ENCODE measurements at regions not wholly inside any gene's neighbourhood (a gene's known extent, or its start where the extent isn't known, plus 50 kb on each side); places are given as distances from the start of the nearest gene placed in this dataset.

DNA sequence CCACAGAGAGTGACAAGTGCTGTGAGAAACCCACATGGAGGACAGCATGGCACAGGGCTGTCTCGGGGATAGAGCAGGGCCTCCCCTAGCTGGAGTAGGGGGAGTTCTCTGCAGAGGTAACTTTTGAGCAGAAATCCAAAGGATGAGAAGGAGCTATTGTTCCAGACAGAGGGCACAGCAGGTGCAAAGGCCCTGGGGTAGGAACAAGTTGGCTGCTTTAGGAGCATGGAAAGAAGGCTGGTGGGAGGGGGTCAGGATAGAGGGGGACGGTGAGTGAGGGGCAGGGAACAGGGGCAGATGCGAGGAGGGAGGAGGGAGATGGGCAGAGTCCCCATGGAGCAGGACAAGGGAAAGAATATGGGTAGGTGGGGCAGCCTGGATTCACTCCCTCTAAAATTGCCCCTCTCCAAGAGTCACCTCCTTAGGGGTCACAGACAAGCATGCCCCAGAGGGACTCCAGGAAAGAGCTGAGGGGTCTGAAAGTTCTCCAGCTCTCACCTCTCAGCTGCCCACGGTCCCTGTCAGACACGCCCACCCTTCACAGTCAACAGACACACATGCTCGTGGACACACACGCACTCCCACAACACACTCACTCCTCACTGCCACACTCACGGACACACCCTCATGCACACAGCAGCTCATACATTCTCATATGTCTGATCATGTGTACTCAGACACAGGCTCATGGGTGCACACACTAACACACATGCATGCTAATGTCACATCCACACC, 110.7 kb downstream of the LITAF start:
- Histone ChIP-seq H3K4me3 (ENCODE audit: insufficient read depth, low read depth, low read length) (no peak overlapping the region), H3K9ac (ENCODE audit: low read length) (no peak overlapping the region), H3K27ac (ENCODE audit: low read depth, low read length) (no peak overlapping the region), H3K4me1 (ENCODE audit: insufficient read depth, low read length) (no peaks in the 10 kb centered on the region), H3K79me2 (ENCODE audit: insufficient read depth, low read length) (no peaks in the 10 kb centered on the region), H2AFZ (ENCODE audit: low read depth, low read length) (no peak overlapping the region), H3K9me3 (ENCODE audit: insufficient read depth, low read depth, low read length) (no peaks in the 10 kb centered on the region), H3K27me3 (ENCODE audit: insufficient read depth, low read length) (no peaks in the 10 kb centered on the region), H3K36me3 (ENCODE audit: insufficient read depth, low read length) (no peaks in the 10 kb centered on the region), H4K20me1 (ENCODE audit: insufficient read depth, low read length) (no peaks in the 10 kb centered on the region), H3K4me2 (ENCODE audit: low read length) (no peak overlapping the region)
- Mint-ChIP-seq H3K36me3 (ENCODE audit: low read depth, unreplicated experiment) (no peaks in the 10 kb centered on the region), H3K27me3 (ENCODE audit: low read depth, unreplicated experiment) (peaks cover 11% of the 10 kb centered on the region), H3K9me3 (ENCODE audit: unreplicated experiment) (peaks cover 10% of the 10 kb centered on the region), H3K4me3 (ENCODE audit: unreplicated experiment) (no peak overlapping the region), H3K27ac (ENCODE audit: unreplicated experiment) (no peak overlapping the region), H3K4me1 (ENCODE audit: low read depth, unreplicated experiment) (no peaks in the 10 kb centered on the region)
- FAIRE-seq (no peak), DNase-seq (ENCODE audit: low read depth) (no peak)
- TF ChIP-seq, protein P1, sequence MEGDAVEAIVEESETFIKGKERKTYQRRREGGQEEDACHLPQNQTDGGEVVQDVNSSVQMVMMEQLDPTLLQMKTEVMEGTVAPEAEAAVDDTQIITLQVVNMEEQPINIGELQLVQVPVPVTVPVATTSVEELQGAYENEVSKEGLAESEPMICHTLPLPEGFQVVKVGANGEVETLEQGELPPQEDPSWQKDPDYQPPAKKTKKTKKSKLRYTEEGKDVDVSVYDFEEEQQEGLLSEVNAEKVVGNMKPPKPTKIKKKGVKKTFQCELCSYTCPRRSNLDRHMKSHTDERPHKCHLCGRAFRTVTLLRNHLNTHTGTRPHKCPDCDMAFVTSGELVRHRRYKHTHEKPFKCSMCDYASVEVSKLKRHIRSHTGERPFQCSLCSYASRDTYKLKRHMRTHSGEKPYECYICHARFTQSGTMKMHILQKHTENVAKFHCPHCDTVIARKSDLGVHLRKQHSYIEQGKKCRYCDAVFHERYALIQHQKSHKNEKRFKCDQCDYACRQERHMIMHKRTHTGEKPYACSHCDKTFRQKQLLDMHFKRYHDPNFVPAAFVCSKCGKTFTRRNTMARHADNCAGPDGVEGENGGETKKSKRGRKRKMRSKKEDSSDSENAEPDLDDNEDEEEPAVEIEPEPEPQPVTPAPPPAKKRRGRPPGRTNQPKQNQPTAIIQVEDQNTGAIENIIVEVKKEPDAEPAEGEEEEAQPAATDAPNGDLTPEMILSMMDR (IDR thresholded peaks at IDR 0.05; ENCODE audit: insufficient read depth, low read depth, low read length), result no peak
- no peak for TF ChIP-seq EZH2 (IDR thresholded peaks at IDR 0.05; ENCODE audit: insufficient read depth, low read length)

DNA sequence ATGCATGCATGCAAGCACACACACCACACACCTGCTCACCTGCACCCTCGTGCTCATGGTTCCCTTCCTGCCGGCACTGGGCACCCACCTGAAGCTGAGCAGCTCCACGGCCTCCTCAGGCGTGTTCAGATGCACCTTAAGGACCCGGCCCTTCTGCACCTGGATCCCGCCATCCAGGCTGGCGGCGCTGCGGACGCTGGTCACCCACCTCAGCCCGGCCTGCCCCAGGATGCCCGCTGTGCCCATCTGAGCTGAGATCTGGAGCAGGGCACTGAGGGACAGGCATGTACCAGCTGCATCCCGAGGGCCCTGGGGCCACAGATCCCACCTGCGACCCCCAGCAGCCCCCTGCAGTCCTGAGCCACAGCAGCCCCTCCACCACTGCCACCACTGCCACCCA, 110.0 kb downstream of the LITAF start:
- Histone ChIP-seq H3K9me3 (ENCODE audit: insufficient read depth, low read depth, low read length) (no peaks in the 10 kb centered on the region), H3K36me3 (ENCODE audit: insufficient read depth, low read length) (no peaks in the 10 kb centered on the region), H3K79me2 (ENCODE audit: insufficient read depth, low read length) (no peaks in the 10 kb centered on the region), H4K20me1 (ENCODE audit: insufficient read depth, low read length) (no peaks in the 10 kb centered on the region), H3K27ac (ENCODE audit: low read depth, low read length) (no peak overlapping the region), H3K4me1 (ENCODE audit: insufficient read depth, low read length) (no peaks in the 10 kb centered on the region), H3K9ac (ENCODE audit: low read length) (no peak overlapping the region), H3K4me2 (ENCODE audit: low read length) (no peak overlapping the region), H2AFZ (ENCODE audit: low read depth, low read length) (no peak overlapping the region), H3K27me3 (ENCODE audit: insufficient read depth, low read length) (no peaks in the 10 kb centered on the region), H3K4me3 (ENCODE audit: insufficient read depth, low read depth, low read length) (no peak overlapping the region)
- H3K36me3 Mint-ChIP-seq (ENCODE audit: low read depth, unreplicated experiment), result no peaks in the 10 kb centered on the region
- peaks cover 8% of the 10 kb centered on the region for H3K27me3 Mint-ChIP-seq (ENCODE audit: low read depth, unreplicated experiment)
- FAIRE-seq (no peak), DNase-seq (ENCODE audit: low read depth) (no peak)
- peaks cover 10% of the 10 kb centered on the region for H3K9me3 Mint-ChIP-seq (ENCODE audit: unreplicated experiment)
- no peak overlapping the region for H3K27ac Mint-ChIP-seq (ENCODE audit: unreplicated experiment)
- no peak for TF ChIP-seq EZH2 (IDR thresholded peaks at IDR 0.05; ENCODE audit: insufficient read depth, low read length)
- TF ChIP-seq, protein P1 (IDR thresholded peaks at IDR 0.05; ENCODE audit: insufficient read depth, low read depth, low read length), result no peak
- H3K4me1 Mint-ChIP-seq (ENCODE audit: low read depth, unreplicated experiment), result no peaks in the 10 kb centered on the region
- no peak overlapping the region for H3K4me3 Mint-ChIP-seq (ENCODE audit: unreplicated experiment)

DNA sequence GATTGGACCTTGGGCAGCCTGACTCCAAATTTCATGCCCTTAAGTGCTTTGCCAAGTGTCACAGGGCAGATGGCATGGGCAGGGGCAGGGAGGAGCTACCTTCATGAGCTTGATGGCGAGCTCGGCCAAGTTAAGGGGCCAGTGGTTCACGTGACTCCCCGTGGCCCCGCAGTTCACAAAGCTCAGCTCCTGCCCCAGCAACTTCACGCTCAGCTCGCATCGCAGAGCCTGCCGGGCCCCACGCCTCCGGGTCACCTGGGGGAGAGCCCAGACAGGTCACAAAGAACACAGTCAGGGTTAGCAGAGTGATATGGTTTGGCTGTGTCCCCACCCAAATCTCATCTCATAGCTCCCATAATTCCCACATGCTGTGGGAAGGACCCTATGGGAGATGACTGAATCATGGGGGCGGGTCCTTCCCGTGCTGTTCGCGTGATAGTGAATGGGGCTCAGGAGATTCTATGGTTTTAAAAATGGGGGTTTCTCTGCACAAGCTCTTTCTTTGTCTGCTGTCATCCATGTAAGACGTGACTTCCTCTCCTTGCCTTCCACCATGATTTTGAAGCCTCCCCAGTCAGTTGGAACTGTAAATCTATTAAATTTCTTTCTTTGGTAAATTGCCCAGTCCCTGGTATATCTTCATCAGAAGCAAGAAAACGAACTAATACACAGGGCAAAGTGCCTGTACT, 108.1 kb downstream of the LITAF start:
- FAIRE-seq (no peak), DNase-seq (ENCODE audit: low read depth) (no peak)
- Mint-ChIP-seq H3K9me3 (ENCODE audit: unreplicated experiment) (peaks cover 21% of the 10 kb centered on the region), H3K27ac (ENCODE audit: unreplicated experiment) (no peak overlapping the region), H3K27me3 (ENCODE audit: low read depth, unreplicated experiment) (peaks cover 11% of the 10 kb centered on the region), H3K4me3 (ENCODE audit: unreplicated experiment) (no peak overlapping the region), H3K36me3 (ENCODE audit: low read depth, unreplicated experiment) (no peaks in the 10 kb centered on the region), H3K4me1 (ENCODE audit: low read depth, unreplicated experiment) (no peaks in the 10 kb centered on the region)
- no peaks in the 10 kb centered on the region for H3K79me2 ChIP-seq (ENCODE audit: insufficient read depth, low read length)
- H3K27me3 ChIP-seq (ENCODE audit: insufficient read depth, low read length), result no peaks in the 10 kb centered on the region
- no peaks in the 10 kb centered on the region for H3K9me3 ChIP-seq (ENCODE audit: insufficient read depth, low read depth, low read length)
- no peaks in the 10 kb centered on the region for H3K4me1 ChIP-seq (ENCODE audit: insufficient read depth, low read length)
- TF ChIP-seq EZH2 (IDR thresholded peaks at IDR 0.05; ENCODE audit: insufficient read depth, low read length), result no peak
- TF ChIP-seq, protein P1 (IDR thresholded peaks at IDR 0.05; ENCODE audit: insufficient read depth, low read depth, low read length), result no peak
- no peak overlapping the region for H3K27ac ChIP-seq (ENCODE audit: low read depth, low read length)
- H2AFZ ChIP-seq (ENCODE audit: low read depth, low read length), result no peak overlapping the region
- no peak overlapping the region for H3K4me2 ChIP-seq (ENCODE audit: low read length)
- no peaks in the 10 kb centered on the region for H4K20me1 ChIP-seq (ENCODE audit: insufficient read depth, low read length)
- no peak overlapping the region for H3K9ac ChIP-seq (ENCODE audit: low read length)
- no peak overlapping the region for H3K4me3 ChIP-seq (ENCODE audit: insufficient read depth, low read depth, low read length)
- no peaks in the 10 kb centered on the region for H3K36me3 ChIP-seq (ENCODE audit: insufficient read depth, low read length)

Data from astrocyte (in vitro differentiated cells and primary cell).